ENCODE measurements at regions not wholly inside any gene's neighbourhood (a gene's known extent, or its start where the extent isn't known, plus 50 kb on each side); places are given as distances from the start of the nearest gene placed in this dataset.

DNA sequence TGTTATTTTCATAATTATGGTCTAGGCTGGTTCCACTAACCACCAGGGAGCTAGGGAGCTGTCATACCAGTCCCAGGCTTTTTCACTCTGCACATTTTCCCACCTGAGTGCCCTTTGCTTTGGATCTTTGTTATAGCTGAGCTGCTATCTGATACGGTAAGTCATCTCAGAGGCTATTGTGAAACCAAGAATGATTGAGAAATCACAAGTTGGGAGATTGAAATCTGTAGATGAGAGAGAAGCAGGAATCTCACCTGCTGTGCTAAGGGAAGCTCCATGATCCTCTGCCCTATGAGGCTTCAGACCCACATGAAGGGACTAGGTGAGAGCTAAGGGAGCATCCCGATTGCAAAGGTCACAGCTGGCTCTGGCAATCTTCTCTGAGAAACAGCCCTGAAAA, 307.8 kb downstream of the REEP3 start:
- Mint-ChIP-seq H3K36me3 (no peaks in the 10 kb centered on the region), H3K4me3 (no peak overlapping the region), H3K9me3 (peaks cover 2% of the 10 kb centered on the region), H3K4me1 (peaks cover 17% of the 10 kb centered on the region), H3K27ac (no peak overlapping the region), H3K27me3 (ENCODE audit: low read depth) (no peaks in the 10 kb centered on the region)
- TF ChIP-seq CTCF (IDR thresholded peaks at IDR 0.05; ENCODE audit: unreplicated experiment): no peak
- no peak for DNase-seq (ENCODE audit: low spot score in 2 of 2, unreplicated experiment in 2 of 2)

DNA sequence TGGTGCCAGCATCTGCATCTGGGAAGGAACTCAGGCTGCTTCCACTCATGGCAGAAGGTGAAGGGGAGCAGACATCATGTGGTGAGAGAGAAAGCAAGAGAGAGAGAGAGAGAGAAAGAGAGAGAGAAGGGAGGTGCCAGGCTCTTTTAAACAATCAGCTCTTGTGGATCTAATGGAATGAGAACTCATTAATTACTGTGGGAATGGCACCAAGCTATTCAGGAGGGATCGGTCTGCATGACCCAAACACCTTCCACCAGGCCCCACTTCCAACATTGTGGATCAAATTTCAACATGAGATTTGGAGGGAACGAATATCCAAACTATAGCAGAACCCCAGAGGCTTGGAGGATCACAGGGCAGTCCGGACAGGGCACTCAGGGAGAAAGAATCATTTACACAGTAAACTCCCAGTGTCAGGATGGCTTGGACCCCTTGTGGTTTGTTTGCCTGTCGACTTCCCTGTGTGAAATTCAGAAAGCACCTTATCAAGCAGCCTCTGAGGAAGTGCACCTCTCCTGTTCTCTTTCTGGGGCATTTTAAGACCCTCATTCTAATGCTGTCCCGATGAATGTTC, 308.5 kb downstream of the REEP3 start:
- Mint-ChIP-seq H3K36me3 (no peaks in the 10 kb centered on the region), H3K27me3 (ENCODE audit: low read depth) (peaks cover 1% of the 10 kb centered on the region), H3K27ac (no peak overlapping the region), H3K4me3 (no peak overlapping the region), H3K9me3 (no peaks in the 10 kb centered on the region), H3K4me1 (peaks cover 17% of the 10 kb centered on the region)
- DNase-seq (ENCODE audit: low spot score in 2 of 2, unreplicated experiment in 2 of 2): no peak
- no peak for TF ChIP-seq CTCF (IDR thresholded peaks at IDR 0.05; ENCODE audit: unreplicated experiment)

- H3K27ac Mint-ChIP-seq: no peak overlapping the region
- H3K4me1 Mint-ChIP-seq: peaks cover 9% of the 10 kb centered on the region
These were observed 311.5 kb downstream of the REEP3 start for GRCh38 chr10:63832686-63833085.

GRCh38 chr10:63833411-63834060, 312.3 kb downstream of the REEP3 start:
- H3K27me3 Mint-ChIP-seq (ENCODE audit: low read depth): peaks cover 9% of the 10 kb centered on the region
- no peaks in the 10 kb centered on the region for H3K9me3 Mint-ChIP-seq
- DNase-seq (ENCODE audit: low spot score in 2 of 2, unreplicated experiment in 2 of 2): no peak
- H3K4me1 Mint-ChIP-seq: peaks cover 9% of the 10 kb centered on the region
- no peak overlapping the region for H3K4me3 Mint-ChIP-seq
- TF ChIP-seq CTCF (IDR thresholded peaks at IDR 0.05; ENCODE audit: unreplicated experiment): no peak
- no peak overlapping the region for H3K27ac Mint-ChIP-seq
- H3K36me3 Mint-ChIP-seq: no peaks in the 10 kb centered on the region

More at GRCh38 chr10:63832686-63833085, 311.5 kb downstream of the REEP3 start:
- no peak for TF ChIP-seq CTCF (IDR thresholded peaks at IDR 0.05; ENCODE audit: unreplicated experiment)
- H3K27me3 Mint-ChIP-seq (ENCODE audit: low read depth): peaks cover 9% of the 10 kb centered on the region
- H3K36me3 Mint-ChIP-seq: no peaks in the 10 kb centered on the region
- no peak for DNase-seq (ENCODE audit: low spot score in 2 of 2, unreplicated experiment in 2 of 2)
- no peak overlapping the region for H3K4me3 Mint-ChIP-seq
- H3K9me3 Mint-ChIP-seq: no peaks in the 10 kb centered on the region

- Mint-ChIP-seq H3K36me3 (no peaks in the 10 kb centered on the region), H3K9me3 (no peaks in the 10 kb centered on the region), H3K4me1 (no peaks in the 10 kb centered on the region), H3K27me3 (ENCODE audit: low read depth) (peaks cover 33% of the 10 kb centered on the region), H3K27ac (no peak overlapping the region), H3K4me3 (no peak overlapping the region)
- no peak for DNase-seq (ENCODE audit: low spot score in 2 of 2, unreplicated experiment in 2 of 2)
- no peak for TF ChIP-seq CTCF (IDR thresholded peaks at IDR 0.05; ENCODE audit: unreplicated experiment)
These were observed 315.7 kb downstream of the REEP3 start for GRCh38 chr10:63836666-63837442.

Measured in mesothelial cell of epicardium (in vitro differentiated cells).